DMS53 (cell line): ENCODE measurements at regions not wholly inside any gene's neighbourhood (a gene's known extent, or its start where the extent isn't known, plus 50 kb on each side); places are given as distances from the start of the nearest gene placed in this dataset.
A peak's percentile ranks its signal among the peaks of the same experiment; 100 is the strongest.

Experiments used
- DNase-seq: peaks from one replicate; lab custom pipeline; 2025; lab: John Stamatoyannopoulos, UW

GRCh38 chr1:80910426-80910825 is 890.3 kb upstream of the ADGRL2 start:
- DNase-seq, result no peak

- no peak for DNase-seq
These were observed 891.5 kb upstream of the ADGRL2 start for GRCh38 chr1:80909172-80909784.

- DNase-seq, result no peak
These were observed 903.9 kb upstream of the ADGRL2 start for GRCh38 chr1:80896781-80897356.

GRCh38 chr1:80894921-80895320 is 905.8 kb upstream of the ADGRL2 start:
- DNase-seq, result no peak

GRCh38 chr1:80893115-80893514 is 907.6 kb upstream of the ADGRL2 start:
- no peak for DNase-seq

GRCh38 chr1:80892539-80892938 is 908.2 kb upstream of the ADGRL2 start:
- no peak for DNase-seq

GRCh38 chr1:80891871-80892270 is 908.9 kb upstream of the ADGRL2 start:
- DNase-seq, result no peak

- DNase-seq, result peak; percentile 53
These were observed 918.2 kb upstream of the ADGRL2 start for GRCh38 chr1:80882553-80882952.

- DNase-seq, result no peak
These were observed 922.4 kb upstream of the ADGRL2 start for GRCh38 chr1:80878343-80878742.

- DNase-seq, result no peak
These were observed 924.7 kb upstream of the ADGRL2 start for GRCh38 chr1:80876035-80876434.

- no peak for DNase-seq
These were observed 931.4 kb upstream of the ADGRL2 start for GRCh38 chr1:80869299-80869698.

- DNase-seq, result no peak
These were observed 952.8 kb upstream of the ADGRL2 start for GRCh38 chr1:80847904-80848303.

GRCh38 chr1:80846966-80847365 is 953.8 kb upstream of the ADGRL2 start:
- no peak for DNase-seq

- DNase-seq, result no peak
These were observed 957.9 kb upstream of the ADGRL2 start for GRCh38 chr1:80842796-80843195.

GRCh38 chr1:80841261-80841660 is 959.5 kb upstream of the ADGRL2 start:
- no peak for DNase-seq

- no peak for DNase-seq
These were observed 963.7 kb upstream of the ADGRL2 start for GRCh38 chr1:80837066-80837465.

GRCh38 chr1:80836505-80836904 is 964.2 kb upstream of the ADGRL2 start:
- DNase-seq, result no peak

GRCh38 chr1:80827666-80828065 is 973.1 kb upstream of the ADGRL2 start:
- no peak for DNase-seq

- DNase-seq, result no peak
These were observed 975.7 kb upstream of the ADGRL2 start for GRCh38 chr1:80825067-80825466.

- no peak for DNase-seq
These were observed 982.5 kb upstream of the ADGRL2 start for GRCh38 chr1:80818211-80818610.

- no peak for DNase-seq
These were observed 992.8 kb upstream of the ADGRL2 start for GRCh38 chr1:80807981-80808380.

- DNase-seq, result no peak
These were observed 994.3 kb upstream of the ADGRL2 start for GRCh38 chr1:80806431-80806830.

- DNase-seq, result no peak
These were observed 999.0 kb upstream of the ADGRL2 start for GRCh38 chr1:80801695-80802094.

GRCh38 chr1:80799457-80799856 is 1001.3 kb upstream of the ADGRL2 start:
- peak; percentile 33 for DNase-seq
